Panc1 (cell line): ENCODE measurements at regions not wholly inside any gene's neighbourhood (a gene's known extent, or its start where the extent isn't known, plus 50 kb on each side); places are given as distances from the start of the nearest gene placed in this dataset.
A peak's percentile ranks its signal among the peaks of the same experiment; 100 is the strongest.

Experiments used
- ATAC-seq: fragments of 200-7000 bp; cut with Tn5 transposase; 2 replicates; pipeline ENCODE4 v1.9.1; 2020; ENCODE audit warnings: mild to moderate bottlenecking, moderate library complexity
- BruUV-seq: library from RNA; stranded (reverse); fragments of 400-500 nt; replicated peaks from 2 replicates; lab custom pipeline; 2021; lab: Mats Ljungman, UMichigan
- CTCF ChIA-PET: fragments of 300-600 bp; sonication (Branson Sonifier 250); formaldehyde crosslinking; loops from one replicate; lab custom pipeline; 2022; ENCODE audit warnings: antibody characterized with exemption; lab: Charles Lee
- POLR2A ChIA-PET: fragments of 300-600 bp; sonication (Branson Sonifier 250); formaldehyde crosslinking; loops from one replicate; lab custom pipeline; 2022; ENCODE audit warnings: antibody characterized with exemption; lab: Charles Lee
- DNase-seq: peaks from one replicate; pipeline ENCODE4 v3.0.0-alpha.2; 2010; ENCODE audit warnings: low read depth, low spot score
- H3K27ac ChIP-seq: 2 replicates; pipeline ENCODE4 v1.5.1; 2011; ENCODE audit warnings: mild to moderate bottlenecking, low read length, inconsistent platforms
- H3K27me3 ChIP-seq: fragments of 200-500 bp; sonication (Bioruptor generic); 2 replicates; pipeline ENCODE4 v1.6.0; 2014; ENCODE audit warnings: low read length, inconsistent platforms; ENCODE audit not compliant: control insufficient read depth, insufficient read depth
- H3K36me3 ChIP-seq: fragments of 200-500 bp; sonication (Bioruptor generic); 2 replicates; pipeline ENCODE4 v1.5.1; 2014; ENCODE audit warnings: inconsistent platforms, mild to moderate bottlenecking, low read length, moderate library complexity; ENCODE audit not compliant: control insufficient read depth, insufficient read depth
- H3K4me1 ChIP-seq: 2 replicates; pipeline ENCODE4 v1.5.1; 2011; ENCODE audit warnings: inconsistent platforms, mild to moderate bottlenecking, low read length, moderate library complexity; ENCODE audit not compliant: control insufficient read depth, insufficient read depth
- H3K4me3 ChIP-seq, 2 experiments: 2 replicates each; pipeline ENCODE4 v1.5.1; 2011 to 2012; ENCODE audit warnings: low read depth in 2 of 2, low read length in 2 of 2, mild to moderate bottlenecking in 2 of 2, inconsistent platforms in 1 of 2, moderate library complexity in 1 of 2
- H3K9me3 ChIP-seq: fragments of 200-500 bp; sonication (Bioruptor generic); 2 replicates; pipeline ENCODE4 v1.5.1; 2014; ENCODE audit warnings: low read depth, mild to moderate bottlenecking, inconsistent platforms, low read length, moderate library complexity; ENCODE audit not compliant: control insufficient read depth, insufficient read depth
- POLR2AphosphoS5 ChIP-seq: IDR thresholded peaks from 2 replicates; pipeline ENCODE4 v1.6.1; 2012; ENCODE audit warnings: mild to moderate bottlenecking, low read depth, low read length, moderate library complexity
- SIN3A ChIP-seq: IDR thresholded peaks from 2 replicates; pipeline ENCODE4 v1.6.1; 2012; ENCODE audit warnings: low read depth, mild to moderate bottlenecking, low read length, moderate library complexity, borderline replicate concordance; ENCODE audit not compliant: insufficient read depth
- TCF7L2 ChIP-seq: IDR thresholded peaks from 2 replicates; pipeline ENCODE4 v1.6.1; 2011; ENCODE audit warnings: mild to moderate bottlenecking, low read depth, low read length, inconsistent platforms
- in situ Hi-C: cut with HindIII; loops from 2 replicates; pipeline ENCODE4 v1.10.0; 2016; ENCODE audit warnings: low sequenced_read_pairs, low pct_unique_long_range_greater_than_20kb
- intact Hi-C: fragments of 100-400 bp; cut with micrococcal nuclease; formaldehyde crosslinking; loops from one replicate; pipeline ENCODE4 v1.10.0; 2022; ENCODE audit not compliant: unreplicated experiment
- TF ChIP-seq, protein P1 (sequence below), 2 experiments: IDR thresholded peaks; 2 replicates each; pipeline ENCODE4 v1.6.1; 2011 to 2012; ENCODE audit warnings: low read depth in 2 of 2, control low read depth in 1 of 2, low read length in 1 of 2, mild to moderate bottlenecking in 1 of 2, moderate library complexity in 1 of 2; ENCODE audit not compliant: insufficient read depth in 1 of 2
- TF ChIP-seq, protein P2 (sequence below): fragments of 450-650 bp; IDR thresholded peaks from 2 replicates; pipeline ENCODE4 v1.5.1; 2017; ENCODE audit warnings: mild to moderate bottlenecking

DNA sequence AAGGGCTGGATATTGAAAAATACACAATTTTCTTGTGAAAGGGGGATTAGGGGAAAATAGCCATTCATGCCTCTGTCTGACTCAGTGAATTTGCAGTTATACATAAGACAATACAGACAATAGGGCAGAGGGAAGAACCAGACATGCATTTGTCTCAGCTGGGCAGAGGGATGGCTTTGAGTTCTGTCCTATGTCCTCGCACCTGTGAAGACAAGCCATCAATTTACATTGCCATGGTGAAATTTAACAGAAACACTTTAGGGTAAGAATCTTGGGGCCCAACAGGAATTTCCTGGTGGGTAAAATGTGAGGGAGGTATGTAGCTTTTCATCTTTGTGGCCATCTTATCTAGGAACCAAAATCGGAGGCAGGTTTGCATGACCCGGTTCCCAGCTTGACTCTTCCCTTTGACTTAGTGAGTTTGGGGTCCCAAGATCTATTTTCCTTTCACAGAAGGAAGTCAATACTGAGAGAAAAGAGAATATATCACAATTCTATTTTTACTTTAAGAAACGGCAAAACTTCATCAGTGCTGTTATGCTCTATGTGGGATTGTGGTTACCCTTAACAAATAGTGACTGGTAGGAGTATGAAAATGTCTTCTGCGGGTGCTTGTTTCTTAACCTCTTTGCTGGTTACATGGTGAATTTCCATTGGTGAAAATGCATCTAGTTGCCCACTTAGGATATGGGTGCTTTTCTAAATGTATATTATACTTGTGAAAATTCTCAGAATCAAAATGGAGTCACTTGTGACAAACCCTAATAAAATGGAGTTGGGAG lies 221.8 kb downstream of the SPP2 start:
- BruUV-seq, result no TSS peak
- POLR2A ChIA-PET, result interaction anchor here (0.6 kb wide), 1 partner anchor 135 kb away, joined by 11 read pairs; no protein-coding TSS in a partner anchor
- in situ Hi-C loops, result no loop called here
- ATAC-seq (no peak), DNase-seq (no peak)
- Histone ChIP-seq H3K4me1 (peaks cover 9% of the 10 kb centered on the region; the same call in 1 of the 2 replicates), H3K27ac (peak overlapping the region; percentile 60; the same call in 1 of the 2 replicates), H3K4me3 (no peak overlapping the region), H3K9me3 (no peaks in the 10 kb centered on the region), H3K36me3 (no peaks in the 10 kb centered on the region), H3K27me3 (no peaks in the 10 kb centered on the region)
- TF ChIP-seq, protein P1, sequence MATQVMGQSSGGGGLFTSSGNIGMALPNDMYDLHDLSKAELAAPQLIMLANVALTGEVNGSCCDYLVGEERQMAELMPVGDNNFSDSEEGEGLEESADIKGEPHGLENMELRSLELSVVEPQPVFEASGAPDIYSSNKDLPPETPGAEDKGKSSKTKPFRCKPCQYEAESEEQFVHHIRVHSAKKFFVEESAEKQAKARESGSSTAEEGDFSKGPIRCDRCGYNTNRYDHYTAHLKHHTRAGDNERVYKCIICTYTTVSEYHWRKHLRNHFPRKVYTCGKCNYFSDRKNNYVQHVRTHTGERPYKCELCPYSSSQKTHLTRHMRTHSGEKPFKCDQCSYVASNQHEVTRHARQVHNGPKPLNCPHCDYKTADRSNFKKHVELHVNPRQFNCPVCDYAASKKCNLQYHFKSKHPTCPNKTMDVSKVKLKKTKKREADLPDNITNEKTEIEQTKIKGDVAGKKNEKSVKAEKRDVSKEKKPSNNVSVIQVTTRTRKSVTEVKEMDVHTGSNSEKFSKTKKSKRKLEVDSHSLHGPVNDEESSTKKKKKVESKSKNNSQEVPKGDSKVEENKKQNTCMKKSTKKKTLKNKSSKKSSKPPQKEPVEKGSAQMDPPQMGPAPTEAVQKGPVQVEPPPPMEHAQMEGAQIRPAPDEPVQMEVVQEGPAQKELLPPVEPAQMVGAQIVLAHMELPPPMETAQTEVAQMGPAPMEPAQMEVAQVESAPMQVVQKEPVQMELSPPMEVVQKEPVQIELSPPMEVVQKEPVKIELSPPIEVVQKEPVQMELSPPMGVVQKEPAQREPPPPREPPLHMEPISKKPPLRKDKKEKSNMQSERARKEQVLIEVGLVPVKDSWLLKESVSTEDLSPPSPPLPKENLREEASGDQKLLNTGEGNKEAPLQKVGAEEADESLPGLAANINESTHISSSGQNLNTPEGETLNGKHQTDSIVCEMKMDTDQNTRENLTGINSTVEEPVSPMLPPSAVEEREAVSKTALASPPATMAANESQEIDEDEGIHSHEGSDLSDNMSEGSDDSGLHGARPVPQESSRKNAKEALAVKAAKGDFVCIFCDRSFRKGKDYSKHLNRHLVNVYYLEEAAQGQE (IDR thresholded peaks at IDR 0.05; ENCODE audit: insufficient read depth in 1 of 2, low read depth in 2 of 2, low read length in 1 of 2), result no peak
- TF ChIP-seq TCF7L2, result no peak
- CTCF ChIA-PET, result no interaction called here
- intact Hi-C loops, result no loop called here

DNA sequence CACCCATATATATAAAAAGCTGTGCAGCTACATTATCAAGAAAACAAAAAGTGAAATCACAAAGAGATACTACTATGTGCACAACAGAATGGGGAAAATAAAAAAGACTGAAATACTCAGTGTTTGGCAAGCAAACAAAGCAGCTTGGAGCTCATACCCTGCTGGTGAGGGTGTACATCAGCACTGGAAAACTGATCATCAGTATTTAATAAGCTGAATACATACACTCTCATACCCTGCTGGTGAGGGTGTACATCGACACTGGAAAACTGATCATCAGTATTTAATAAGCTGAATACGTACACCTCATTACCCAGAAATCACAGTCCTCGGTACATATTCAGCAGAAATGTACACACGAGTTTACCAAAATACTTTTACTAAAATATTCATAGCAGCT lies 220.8 kb downstream of the SPP2 start:
- DNase-seq (no peak), ATAC-seq (peak; percentile 46; the same call in 1 of the 2 replicates)
- peak overlapping the region; percentile 60; the same call in 1 of the 2 replicates for H3K27ac ChIP-seq
- intact Hi-C loops, result no loop called here
- no peaks in the 10 kb centered on the region for H3K9me3 ChIP-seq
- H3K36me3 ChIP-seq, result no peaks in the 10 kb centered on the region
- H3K27me3 ChIP-seq, result no peaks in the 10 kb centered on the region
- ChIA-PET POLR2A (interaction anchor here (0.6 to 0.7 kb wide), 2 partner anchors 36 to 134 kb away, joined by 3 to 11 read pairs; no protein-coding TSS in a partner anchor), CTCF (no interaction called here)
- TF ChIP-seq TCF7L2, result no peak
- TF ChIP-seq, protein P1 (IDR thresholded peaks at IDR 0.05; ENCODE audit: insufficient read depth in 1 of 2, low read depth in 2 of 2, low read length in 1 of 2), result no peak
- no peak for TF ChIP-seq POLR2AphosphoS5
- TF ChIP-seq, protein P2, sequence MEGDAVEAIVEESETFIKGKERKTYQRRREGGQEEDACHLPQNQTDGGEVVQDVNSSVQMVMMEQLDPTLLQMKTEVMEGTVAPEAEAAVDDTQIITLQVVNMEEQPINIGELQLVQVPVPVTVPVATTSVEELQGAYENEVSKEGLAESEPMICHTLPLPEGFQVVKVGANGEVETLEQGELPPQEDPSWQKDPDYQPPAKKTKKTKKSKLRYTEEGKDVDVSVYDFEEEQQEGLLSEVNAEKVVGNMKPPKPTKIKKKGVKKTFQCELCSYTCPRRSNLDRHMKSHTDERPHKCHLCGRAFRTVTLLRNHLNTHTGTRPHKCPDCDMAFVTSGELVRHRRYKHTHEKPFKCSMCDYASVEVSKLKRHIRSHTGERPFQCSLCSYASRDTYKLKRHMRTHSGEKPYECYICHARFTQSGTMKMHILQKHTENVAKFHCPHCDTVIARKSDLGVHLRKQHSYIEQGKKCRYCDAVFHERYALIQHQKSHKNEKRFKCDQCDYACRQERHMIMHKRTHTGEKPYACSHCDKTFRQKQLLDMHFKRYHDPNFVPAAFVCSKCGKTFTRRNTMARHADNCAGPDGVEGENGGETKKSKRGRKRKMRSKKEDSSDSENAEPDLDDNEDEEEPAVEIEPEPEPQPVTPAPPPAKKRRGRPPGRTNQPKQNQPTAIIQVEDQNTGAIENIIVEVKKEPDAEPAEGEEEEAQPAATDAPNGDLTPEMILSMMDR, result no peak
- no peak for TF ChIP-seq SIN3A
- peaks cover 9% of the 10 kb centered on the region; the same call in 1 of the 2 replicates for H3K4me1 ChIP-seq
- BruUV-seq, result no TSS peak
- H3K4me3 ChIP-seq, result no peak overlapping the region
- in situ Hi-C loops, result no loop called here
